Epidermal melanocyte (primary cell): ENCODE measurements at regions not wholly inside any gene's neighbourhood (a gene's known extent, or its start where the extent isn't known, plus 50 kb on each side); places are given as distances from the start of the nearest gene placed in this dataset.
"Not testable (repeated sequence)": the region's sequence is repeated elsewhere in the genome, so short reads cannot be mapped to it uniquely, and the experiment has no call there.

Experiments used
- DNase-seq: peaks from one replicate; pipeline ENCODE4 v3.0.0; 2011; ENCODE audit warnings: low spot score; ENCODE audit not compliant: insufficient read length

DNA sequence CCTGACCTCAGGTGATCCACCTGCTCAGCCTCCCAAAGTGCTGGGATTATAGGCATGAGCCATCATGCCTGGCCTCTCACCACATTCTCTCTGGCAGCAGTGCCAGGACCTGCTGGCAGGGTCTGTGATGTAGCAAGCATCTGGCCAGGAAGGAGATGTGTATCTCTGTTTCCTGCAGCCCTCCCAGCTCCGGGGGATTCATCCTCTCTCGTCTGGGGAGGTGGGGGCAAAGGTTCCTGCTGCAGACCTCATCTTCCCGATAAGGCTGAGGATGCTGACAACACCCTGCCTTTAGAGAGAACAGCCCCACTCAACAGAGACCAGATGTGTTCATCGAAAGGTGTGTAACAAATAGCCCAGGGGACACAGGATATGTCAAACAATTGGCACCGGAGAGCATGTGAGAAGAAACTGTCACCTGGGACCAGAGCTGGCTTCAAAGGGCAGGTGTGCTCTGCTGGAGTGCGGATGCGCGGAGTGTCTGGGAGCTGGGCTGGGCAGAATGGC lies 54.8 kb upstream of the SEC14L1 start:
- DNase-seq, result no peak

DNA sequence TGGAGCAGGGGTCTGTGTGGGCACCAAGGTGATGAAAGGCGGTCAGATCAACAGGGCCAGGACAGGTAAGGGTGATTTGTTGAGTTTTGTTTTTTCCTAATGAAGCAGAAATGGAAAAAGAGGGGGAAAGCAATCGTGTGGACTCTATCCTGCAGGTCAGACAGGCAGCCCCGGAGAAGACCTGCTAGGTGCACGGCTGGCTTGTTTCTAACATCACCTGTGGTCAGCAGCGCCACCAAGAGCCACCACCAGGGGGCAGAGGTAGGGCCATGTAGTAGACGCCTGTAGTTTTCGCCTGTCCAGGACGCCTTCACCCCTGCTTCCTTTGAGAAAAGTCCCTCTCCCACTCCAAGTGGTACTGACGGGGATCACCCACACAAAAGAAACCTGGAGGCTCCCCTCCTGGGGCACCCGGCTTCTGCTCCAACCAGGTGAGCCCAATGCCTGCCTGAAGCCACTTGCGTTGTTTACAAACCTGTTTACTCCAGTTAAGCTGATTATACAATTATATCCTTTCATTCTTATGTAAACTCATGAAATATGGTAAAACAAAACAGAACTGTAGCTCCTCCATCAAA lies 54.2 kb upstream of the SEC14L1 start:
- DNase-seq, result peak; percentile 43

DNA sequence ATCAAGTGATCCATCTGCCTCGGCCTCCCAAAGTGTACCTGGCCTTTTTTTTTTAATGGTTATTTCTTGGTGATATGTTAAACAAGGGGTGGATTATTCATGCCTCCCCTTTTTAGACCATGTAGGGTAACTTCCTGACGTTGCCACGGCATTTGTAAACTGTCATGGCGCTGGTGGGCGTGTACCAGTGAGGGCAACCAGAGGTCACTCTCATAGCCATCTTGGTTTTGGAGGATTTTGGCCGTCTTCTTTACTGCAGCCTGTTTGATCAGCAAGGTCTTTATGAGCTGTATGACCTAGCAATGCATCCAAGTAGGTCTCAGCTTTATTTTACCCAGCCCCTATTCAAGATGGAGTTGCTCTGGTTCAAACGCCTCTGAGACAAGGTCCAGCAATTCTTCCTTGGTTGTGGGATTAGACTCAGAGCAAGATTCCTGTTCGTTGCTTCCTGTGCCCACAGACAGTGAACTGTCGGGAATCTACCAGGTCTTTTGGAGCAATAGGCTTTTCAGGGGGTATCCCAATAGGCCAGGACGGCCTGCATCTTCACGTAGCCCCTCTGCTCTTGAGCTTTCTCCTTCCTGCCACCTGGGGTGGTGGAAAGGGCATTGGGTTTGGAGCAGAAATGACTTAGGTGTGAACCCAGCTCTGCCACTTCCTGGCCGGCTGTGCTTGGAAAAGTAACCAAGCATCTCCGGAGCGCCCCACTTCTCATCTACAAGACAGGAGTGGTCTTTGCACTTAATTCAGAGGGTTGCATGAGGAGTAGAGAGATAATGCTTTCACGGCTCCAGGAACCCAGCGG lies 52.9 kb upstream of the SEC14L1 start:
- DNase-seq, result no peak

DNA sequence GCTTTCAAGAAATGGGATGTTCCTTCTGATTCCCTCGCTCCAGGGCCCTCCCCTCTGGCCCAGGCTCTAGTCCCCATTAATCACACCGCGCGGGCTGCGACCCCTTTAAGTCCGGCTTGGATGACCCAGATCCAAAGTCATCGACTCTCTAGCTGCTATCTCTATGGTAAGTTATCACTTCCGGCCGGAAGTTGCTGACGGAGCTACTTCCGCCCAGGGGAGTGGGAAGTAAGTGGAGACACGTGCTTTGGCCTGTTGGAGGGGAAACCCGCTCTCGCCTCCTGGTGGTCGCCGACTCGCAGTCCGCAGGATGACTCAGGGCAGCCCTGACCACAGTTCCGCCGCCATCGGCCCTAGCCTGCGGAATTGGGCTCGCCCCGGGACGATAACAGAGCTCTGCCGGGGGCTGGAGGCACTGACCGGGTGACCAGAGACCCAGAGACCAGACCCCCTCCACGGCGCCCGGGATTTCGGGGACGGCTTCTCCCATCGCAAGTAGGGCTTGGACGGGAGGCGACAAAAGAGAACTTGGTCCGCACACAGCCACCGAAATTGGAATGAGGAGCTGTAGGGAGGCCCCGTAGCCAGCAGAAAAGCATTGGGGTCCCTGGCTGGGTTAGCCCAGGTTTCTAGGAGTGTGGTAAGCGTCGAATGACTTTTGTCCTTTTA lies 52.2 kb upstream of the SEC14L1 start:
- DNase-seq, result peak; percentile 92

DNA sequence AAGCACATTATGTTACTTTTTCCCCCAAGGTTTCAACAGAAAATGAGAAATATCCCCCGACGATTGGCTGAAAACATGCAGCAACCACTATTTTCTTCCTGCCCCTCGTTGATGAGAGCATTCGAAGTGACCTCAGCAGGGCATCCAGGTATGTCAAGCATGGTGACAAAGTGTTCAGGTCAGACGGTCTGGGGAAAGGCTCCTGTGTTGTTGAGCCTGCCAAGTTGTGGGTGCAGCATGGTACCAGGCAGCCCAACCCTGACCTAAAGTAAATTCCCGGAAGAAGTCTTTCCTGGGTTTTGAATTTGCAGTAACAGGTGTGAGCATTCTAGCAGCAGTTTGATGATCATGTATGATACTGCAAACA lies 51.7 kb upstream of the SEC14L1 start:
- DNase-seq, result no peak

DNA sequence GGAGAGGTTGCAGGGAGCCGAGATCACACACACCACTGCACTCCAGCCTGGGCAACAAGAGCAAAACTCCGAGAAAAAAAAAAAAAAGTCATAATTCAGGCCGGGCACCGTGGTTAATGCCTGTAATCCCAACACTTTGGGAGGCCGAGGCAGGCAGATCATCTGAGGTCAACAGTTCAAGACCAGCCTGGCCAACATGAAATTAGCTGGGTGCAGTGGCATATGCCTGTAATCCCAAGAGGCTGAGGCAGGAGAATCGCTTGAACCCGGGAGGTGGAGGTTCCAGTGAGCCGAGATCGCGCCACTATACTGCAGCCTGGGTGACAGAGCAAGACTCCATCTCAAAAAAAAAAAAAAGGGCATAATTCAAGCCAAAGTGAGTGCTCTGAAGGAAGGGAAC lies 50.8 kb upstream of the SEC14L1 start:
- not testable (repeated sequence) for DNase-seq

DNA sequence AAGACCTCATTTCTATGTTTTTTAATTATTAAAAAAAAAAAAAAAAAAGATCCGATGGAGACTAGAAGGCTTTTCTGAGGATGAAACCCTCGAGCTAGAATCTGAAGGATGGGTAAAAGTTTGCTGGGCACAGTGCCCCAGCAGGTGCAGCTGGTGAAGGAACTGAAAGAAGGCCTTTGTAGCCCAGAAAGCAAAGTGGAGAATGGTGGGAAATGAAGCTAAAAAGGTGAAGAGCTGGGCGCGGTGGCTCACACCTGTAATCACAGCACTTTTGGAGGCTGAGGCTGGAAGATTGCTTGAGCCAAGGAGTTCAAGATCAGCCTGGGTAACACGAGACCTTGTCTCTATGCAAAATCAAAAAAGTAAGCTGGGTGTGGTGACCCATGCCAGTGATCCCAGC lies 50.3 kb upstream of the SEC14L1 start:
- no peak for DNase-seq
